ENCODE measurements at regions not wholly inside any gene's neighbourhood (a gene's known extent, or its start where the extent isn't known, plus 50 kb on each side); places are given as distances from the start of the nearest gene placed in this dataset.

DNA sequence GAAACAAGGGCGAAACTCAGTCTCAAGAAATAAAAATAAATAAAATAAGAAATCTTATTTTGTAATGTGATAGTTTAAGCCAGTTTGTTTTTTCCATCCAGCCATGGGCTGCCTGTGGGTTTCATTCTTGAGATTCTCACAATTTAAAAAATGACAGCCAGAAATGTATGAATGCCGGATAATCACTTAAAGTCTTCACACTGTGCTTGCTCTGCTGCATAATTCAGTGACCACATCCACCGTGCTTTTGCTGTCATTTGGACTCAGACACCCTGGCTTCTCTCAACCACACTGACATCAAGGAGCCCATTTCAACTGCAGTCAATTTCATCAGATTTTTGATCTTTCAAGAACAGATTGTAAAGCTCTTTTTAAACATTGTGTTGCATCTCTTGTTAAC lies 61.0 kb upstream of the DAPK1 start:
- no peaks in the 10 kb centered on the region for H3K36me3 ChIP-seq (ENCODE audit: control insufficient read depth in 2 of 2, extremely low read depth in 1 of 2, insufficient read depth in 2 of 2, low read length in 2 of 2)
- H3K9me3 ChIP-seq (ENCODE audit: control insufficient read depth, low read depth, low read length) = no peaks in the 10 kb centered on the region
- no peaks in the 10 kb centered on the region for H4K20me1 ChIP-seq (ENCODE audit: control insufficient read depth, extremely low read depth, insufficient read depth, low read length)
- dilution Hi-C loops (cut with MboI; ENCODE audit: extremely low pct_ligation_motif_present, low sequenced_read_pairs) = no loop called here
- H3K4me1 ChIP-seq (ENCODE audit: control insufficient read depth, extremely low read depth, insufficient read depth, low read length) = peaks cover 6% of the 10 kb centered on the region
- H2AFZ ChIP-seq (ENCODE audit: control insufficient read depth, low read length) = no peak overlapping the region
- H3K79me2 ChIP-seq (ENCODE audit: control insufficient read depth, insufficient read depth, low read length) = no peaks in the 10 kb centered on the region
- no peak for DNase-seq (ENCODE audit: low read depth, low spot score)
- no peaks in the 10 kb centered on the region for H3K27me3 ChIP-seq (ENCODE audit: control insufficient read depth, extremely low read depth, insufficient read depth, low read length)
- H3K9ac ChIP-seq (ENCODE audit: control insufficient read depth, extremely low read depth, insufficient read depth, low read length) = no peak overlapping the region
- no peak overlapping the region for H3K4me3 ChIP-seq (ENCODE audit: control insufficient read depth in 2 of 3, extremely low read depth in 1 of 3, insufficient read depth in 2 of 3, low read depth in 1 of 3, low read length in 3 of 3)
- no peak overlapping the region for H3K27ac ChIP-seq (ENCODE audit: control insufficient read depth, insufficient read depth, low read length)
- no peak for FAIRE-seq
- TF ChIP-seq EZH2 (IDR thresholded peaks at IDR 0.05; ENCODE audit: low read length) = no peak
- TF ChIP-seq, protein P1, sequence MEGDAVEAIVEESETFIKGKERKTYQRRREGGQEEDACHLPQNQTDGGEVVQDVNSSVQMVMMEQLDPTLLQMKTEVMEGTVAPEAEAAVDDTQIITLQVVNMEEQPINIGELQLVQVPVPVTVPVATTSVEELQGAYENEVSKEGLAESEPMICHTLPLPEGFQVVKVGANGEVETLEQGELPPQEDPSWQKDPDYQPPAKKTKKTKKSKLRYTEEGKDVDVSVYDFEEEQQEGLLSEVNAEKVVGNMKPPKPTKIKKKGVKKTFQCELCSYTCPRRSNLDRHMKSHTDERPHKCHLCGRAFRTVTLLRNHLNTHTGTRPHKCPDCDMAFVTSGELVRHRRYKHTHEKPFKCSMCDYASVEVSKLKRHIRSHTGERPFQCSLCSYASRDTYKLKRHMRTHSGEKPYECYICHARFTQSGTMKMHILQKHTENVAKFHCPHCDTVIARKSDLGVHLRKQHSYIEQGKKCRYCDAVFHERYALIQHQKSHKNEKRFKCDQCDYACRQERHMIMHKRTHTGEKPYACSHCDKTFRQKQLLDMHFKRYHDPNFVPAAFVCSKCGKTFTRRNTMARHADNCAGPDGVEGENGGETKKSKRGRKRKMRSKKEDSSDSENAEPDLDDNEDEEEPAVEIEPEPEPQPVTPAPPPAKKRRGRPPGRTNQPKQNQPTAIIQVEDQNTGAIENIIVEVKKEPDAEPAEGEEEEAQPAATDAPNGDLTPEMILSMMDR (optimal IDR thresholded peaks at IDR 0.05 in 1 of 3, IDR thresholded peaks at IDR 0.05 in 1 of 3, conservative IDR thresholded peaks at IDR 0.05 in 1 of 3; ENCODE audit: extremely low read depth in 1 of 3, insufficient read depth in 2 of 3, low read length in 3 of 3) = no peak
- H3K4me2 ChIP-seq (ENCODE audit: control insufficient read depth, extremely low read depth, insufficient read depth, low read depth, low read length) = no peak overlapping the region
- H3K9me1 ChIP-seq (ENCODE audit: control insufficient read depth, extremely low read depth, insufficient read depth, low read length) = no peaks in the 10 kb centered on the region

DNA sequence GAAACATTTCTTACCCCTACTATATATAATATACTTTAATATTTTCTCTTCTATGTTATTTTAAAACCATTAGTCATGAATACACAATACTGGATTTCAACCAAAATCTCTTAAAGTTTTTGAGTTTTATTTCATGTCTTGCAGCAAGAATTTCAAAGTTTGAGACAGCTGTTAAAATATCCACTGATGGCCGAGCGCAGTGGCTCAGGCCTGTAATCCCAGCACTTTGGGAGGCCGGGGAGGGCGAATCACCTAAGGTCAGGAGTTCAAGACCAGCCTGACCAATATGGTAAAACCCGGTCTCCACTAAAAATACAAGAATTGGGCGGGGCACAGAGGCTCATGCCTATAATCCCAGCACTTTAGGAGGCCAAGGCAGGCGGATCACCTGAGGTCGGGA lies 59.7 kb upstream of the DAPK1 start:
- DNase-seq (ENCODE audit: low read depth, low spot score) = no peak
- H4K20me1 ChIP-seq (ENCODE audit: control insufficient read depth, extremely low read depth, insufficient read depth, low read length) = no peaks in the 10 kb centered on the region
- no peak overlapping the region for H3K9ac ChIP-seq (ENCODE audit: control insufficient read depth, extremely low read depth, insufficient read depth, low read length)
- H3K9me1 ChIP-seq (ENCODE audit: control insufficient read depth, extremely low read depth, insufficient read depth, low read length) = no peaks in the 10 kb centered on the region
- no peaks in the 10 kb centered on the region for H3K27me3 ChIP-seq (ENCODE audit: control insufficient read depth, extremely low read depth, insufficient read depth, low read length)
- dilution Hi-C loops (cut with MboI; ENCODE audit: extremely low pct_ligation_motif_present, low sequenced_read_pairs) = no loop called here
- H2AFZ ChIP-seq (ENCODE audit: control insufficient read depth, low read length) = no peak overlapping the region
- no peak for FAIRE-seq
- H3K79me2 ChIP-seq (ENCODE audit: control insufficient read depth, insufficient read depth, low read length) = no peaks in the 10 kb centered on the region
- H3K4me2 ChIP-seq (ENCODE audit: control insufficient read depth, extremely low read depth, insufficient read depth, low read depth, low read length) = no peak overlapping the region
- H3K27ac ChIP-seq (ENCODE audit: control insufficient read depth, insufficient read depth, low read length) = no peak overlapping the region
- no peaks in the 10 kb centered on the region for H3K9me3 ChIP-seq (ENCODE audit: control insufficient read depth, low read depth, low read length)
- H3K4me1 ChIP-seq (ENCODE audit: control insufficient read depth, extremely low read depth, insufficient read depth, low read length) = peaks cover 6% of the 10 kb centered on the region
- no peak overlapping the region for H3K4me3 ChIP-seq (ENCODE audit: control insufficient read depth in 2 of 3, extremely low read depth in 1 of 3, insufficient read depth in 2 of 3, low read depth in 1 of 3, low read length in 3 of 3)
- TF ChIP-seq EZH2 (IDR thresholded peaks at IDR 0.05; ENCODE audit: low read length) = no peak
- TF ChIP-seq, protein P1 (optimal IDR thresholded peaks at IDR 0.05 in 1 of 3, IDR thresholded peaks at IDR 0.05 in 1 of 3, conservative IDR thresholded peaks at IDR 0.05 in 1 of 3; ENCODE audit: extremely low read depth in 1 of 3, insufficient read depth in 2 of 3, low read length in 3 of 3) = no peak
- no peaks in the 10 kb centered on the region for H3K36me3 ChIP-seq (ENCODE audit: control insufficient read depth in 2 of 2, extremely low read depth in 1 of 2, insufficient read depth in 2 of 2, low read length in 2 of 2)
